ENCODE measurements at regions not wholly inside any gene's neighbourhood (a gene's known extent, or its start where the extent isn't known, plus 50 kb on each side); places are given as distances from the start of the nearest gene placed in this dataset.
"Not testable (repeated sequence)": the region's sequence is repeated elsewhere in the genome, so short reads cannot be mapped to it uniquely, and the experiment has no call there.

GRCh38 chr14:106421431-106422033 is 895.1 kb downstream of the TMEM121 start:
- H3K9me3 ChIP-seq; H3K27me3 ChIP-seq; intact Hi-C loops (cut with DNase I; ENCODE audit: low total_unique reads); H3K4me3 ChIP-seq; H3K36me3 ChIP-seq (ENCODE audit: low read depth, missing control alignments); H3K4me1 ChIP-seq; H3K27ac ChIP-seq: not testable (repeated sequence)
- TF ChIP-seq CTCF (IDR thresholded peaks at IDR 0.05), result peak in 2 of 3 experiments; percentile 15 to 53
- peak; percentile 68 for DNase-seq
- 51 to 57% methylated on average over 18 to 20 of the region's 20 CpGs for WGBS, 2 donors

- TF ChIP-seq CTCF (IDR thresholded peaks at IDR 0.05), result no peak
- TF ChIP-seq POLR2A (IDR thresholded peaks at IDR 0.05), result no peak
- no peak for DNase-seq
- H3K27me3 ChIP-seq, result no peaks in the 10 kb centered on the region
- no peak overlapping the region for H3K4me3 ChIP-seq
- WGBS, 2 donors, result 48 to 56% methylated on average over 5 of the region's 5 CpGs
- intact Hi-C loops (cut with DNase I; ENCODE audit: low total_unique reads), result no loop called here
- no peaks in the 10 kb centered on the region for H3K36me3 ChIP-seq (ENCODE audit: low read depth, missing control alignments)
- no peaks in the 10 kb centered on the region for H3K4me1 ChIP-seq
- no peak overlapping the region for H3K27ac ChIP-seq
- no peaks in the 10 kb centered on the region for H3K9me3 ChIP-seq
Observed at GRCh38 chr14:106422066-106422465, 895.7 kb downstream of the TMEM121 start.

- DNase-seq; intact Hi-C loops (cut with DNase I; ENCODE audit: low total_unique reads); H3K27ac ChIP-seq; H3K36me3 ChIP-seq (ENCODE audit: low read depth, missing control alignments); H3K4me1 ChIP-seq; H3K9me3 ChIP-seq; H3K27me3 ChIP-seq; H3K4me3 ChIP-seq: not testable (repeated sequence)
- WGBS, 2 donors, result 59 to 74% methylated on average over 7 of the region's 7 CpGs
Observed at GRCh38 chr14:106425150-106425549, 898.8 kb downstream of the TMEM121 start.

- no peaks in the 10 kb centered on the region for H3K9me3 ChIP-seq
- H3K27ac ChIP-seq, result no peak overlapping the region
- TF ChIP-seq CTCF (IDR thresholded peaks at IDR 0.05), result peak; percentile 25 to 54 (median 48)
- no peak for TF ChIP-seq POLR2A (IDR thresholded peaks at IDR 0.05)
- intact Hi-C loops (cut with DNase I; ENCODE audit: low total_unique reads), result no loop called here
- WGBS, 2 donors, result 35 to 40% methylated on average over 12 to 16 of the region's 16 CpGs
- H3K36me3 ChIP-seq (ENCODE audit: low read depth, missing control alignments), result no peaks in the 10 kb centered on the region
- H3K4me1 ChIP-seq, result no peaks in the 10 kb centered on the region
- peak; percentile 76 for DNase-seq
- no peak overlapping the region for H3K4me3 ChIP-seq
- no peaks in the 10 kb centered on the region for H3K27me3 ChIP-seq
Observed at GRCh38 chr14:106436310-106436905, 910.0 kb downstream of the TMEM121 start.

GRCh38 chr14:106442857-106443256 is 916.5 kb downstream of the TMEM121 start:
- H3K36me3 ChIP-seq (ENCODE audit: low read depth, missing control alignments), result no peaks in the 10 kb centered on the region
- H3K27ac ChIP-seq, result no peak overlapping the region
- H3K9me3 ChIP-seq, result no peaks in the 10 kb centered on the region
- intact Hi-C loops (cut with DNase I; ENCODE audit: low total_unique reads), result no loop called here
- H3K4me1 ChIP-seq, result no peaks in the 10 kb centered on the region
- DNase-seq, result no peak
- 55 to 60% methylated on average over 7 of the region's 7 CpGs for WGBS, 2 donors
- no peak overlapping the region for H3K4me3 ChIP-seq
- TF ChIP-seq POLR2A (IDR thresholded peaks at IDR 0.05), result no peak
- TF ChIP-seq CTCF (IDR thresholded peaks at IDR 0.05), result no peak
- H3K27me3 ChIP-seq, result no peaks in the 10 kb centered on the region

All from testis (tissue), 2 donors.